Spinal cord (tissue), 9 donors: ENCODE measurements at regions not wholly inside any gene's neighbourhood (a gene's known extent, or its start where the extent isn't known, plus 50 kb on each side); places are given as distances from the start of the nearest gene placed in this dataset.
"Not testable (repeated sequence)": the region's sequence is repeated elsewhere in the genome, so short reads cannot be mapped to it uniquely, and the experiment has no call there.

ENCODE experiments used
- DNase-seq, 6 donors: peaks; one replicate each; pipeline versions ENCODE4 v3.0.0 to v3.0.0-alpha.2; 2013 to 2015; ENCODE audit warnings: low spot score in 6 of 6, low read depth in 4 of 6
- H3K27ac ChIP-seq: one replicate; pipeline ENCODE4 v1.5.1; 2013; ENCODE audit warnings: low read depth, low read length, control low read depth
- H3K27me3 ChIP-seq: one replicate; pipeline ENCODE4 v1.6.1; 2013; ENCODE audit warnings: low read length; ENCODE audit not compliant: control insufficient read depth, insufficient read depth
- H3K36me3 ChIP-seq: one replicate; pipeline ENCODE4 v1.6.1; 2013; ENCODE audit warnings: low read length; ENCODE audit not compliant: control insufficient read depth, insufficient read depth
- H3K4me1 ChIP-seq: one replicate; pipeline ENCODE4 v1.6.1; 2013; ENCODE audit warnings: low read length; ENCODE audit not compliant: control insufficient read depth, insufficient read depth
- H3K4me3 ChIP-seq: one replicate; pipeline ENCODE4 v1.5.1; 2013; ENCODE audit warnings: low read depth, low read length, control low read depth
- H3K9me3 ChIP-seq: one replicate; pipeline ENCODE4 v1.6.1; 2013; ENCODE audit warnings: low read length; ENCODE audit not compliant: control insufficient read depth, insufficient read depth
- WGBS: methylation state at CpG from one replicate; pipeline ENCODE4 v1.1.5; 2013; ENCODE audit warnings: missing lambda C conversion rate; ENCODE audit not compliant: insufficient coverage; 5-methylcytosine and 5-hydroxymethylcytosine counted together
- donor health status: healthy.

DNA sequence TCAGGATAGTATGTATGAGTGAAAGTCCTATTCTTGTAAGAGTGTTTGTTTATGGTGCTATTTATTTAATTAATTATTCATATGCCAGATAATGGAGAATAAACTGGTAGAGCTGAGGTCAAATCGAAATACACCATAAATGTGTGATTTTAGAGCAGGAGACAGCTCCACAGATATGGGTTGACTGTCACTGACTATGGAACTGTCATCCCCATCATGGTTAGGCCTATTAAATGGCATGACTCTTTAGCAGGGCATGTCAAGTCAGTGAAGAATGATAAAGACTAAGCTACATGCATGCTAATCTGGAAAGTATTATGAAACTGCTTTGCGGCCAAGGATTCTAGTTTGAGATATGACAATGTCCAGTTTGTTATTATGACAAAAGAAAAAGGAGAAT lies 658.6 kb downstream of the ISL1 start:
- WGBS: no CpG with 5 or more reads among the region's 2 CpGs
- H3K4me3 ChIP-seq: no peak overlapping the region
- DNase-seq: no peak

GRCh38 chr5:52043137-52043536 lies 659.9 kb downstream of the ISL1 start:
- no peak overlapping the region for H3K4me3 ChIP-seq
- peak in 1 of 6 donors; percentile 13 for DNase-seq
- no peaks in the 10 kb centered on the region for H3K36me3 ChIP-seq
- 100% methylated on average over 1 of the region's 4 CpGs for WGBS
- no peaks in the 10 kb centered on the region for H3K9me3 ChIP-seq
- no peak overlapping the region for H3K27ac ChIP-seq
- H3K27me3 ChIP-seq: no peaks in the 10 kb centered on the region
- H3K4me1 ChIP-seq: no peaks in the 10 kb centered on the region

More for the DNA sequence above, 658.6 kb downstream of the ISL1 start:
- Histone ChIP-seq H3K4me1 (no peaks in the 10 kb centered on the region), H3K27me3 (no peaks in the 10 kb centered on the region), H3K36me3 (no peaks in the 10 kb centered on the region), H3K9me3 (no peaks in the 10 kb centered on the region), H3K27ac (no peak overlapping the region)

DNA sequence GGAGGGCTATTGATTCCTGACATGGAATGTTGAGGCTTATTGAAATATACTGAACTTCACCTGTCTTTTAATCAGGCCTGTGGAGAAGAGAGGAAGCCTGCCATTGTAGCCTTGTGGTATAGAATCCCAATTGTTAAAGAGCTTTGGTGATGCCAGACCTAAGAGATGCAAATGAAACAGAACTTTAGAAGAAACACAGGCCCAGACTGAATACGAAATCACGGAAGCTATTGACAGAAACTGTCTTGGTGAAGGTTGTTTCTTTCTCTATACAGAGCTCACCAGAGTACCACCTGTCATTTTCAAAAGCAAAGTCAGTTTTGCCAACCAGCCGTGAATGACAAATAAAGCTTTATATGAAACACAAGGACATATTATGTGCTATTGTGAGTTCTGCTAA lies 660.3 kb downstream of the ISL1 start:
- Histone ChIP-seq H3K36me3 (no peaks in the 10 kb centered on the region), H3K9me3 (no peaks in the 10 kb centered on the region), H3K4me1 (no peaks in the 10 kb centered on the region), H3K27me3 (no peaks in the 10 kb centered on the region), H3K4me3 (no peak overlapping the region), H3K27ac (no peak overlapping the region)
- no CpG with 5 or more reads among the region's 3 CpGs for WGBS
- peak in 2 of 6 donors; percentile 4 to 16 for DNase-seq

GRCh38 chr5:52051759-52052158 lies 668.5 kb downstream of the ISL1 start:
- WGBS: no CpG with 5 or more reads among the region's 3 CpGs
- DNase-seq: no peak
- H3K9me3 ChIP-seq: no peaks in the 10 kb centered on the region

GRCh38 chr5:52063186-52063585 lies 679.9 kb downstream of the ISL1 start:
- Histone ChIP-seq H3K4me1 (no peaks in the 10 kb centered on the region), H3K4me3 (no peak overlapping the region), H3K27ac (no peak overlapping the region), H3K27me3 (no peaks in the 10 kb centered on the region), H3K36me3 (no peaks in the 10 kb centered on the region), H3K9me3 (no peaks in the 10 kb centered on the region)
- no peak for DNase-seq
- no CpG with 5 or more reads among the region's 4 CpGs for WGBS

More at GRCh38 chr5:52051759-52052158, 668.5 kb downstream of the ISL1 start:
- no peak overlapping the region for H3K4me3 ChIP-seq
- H3K4me1 ChIP-seq: no peaks in the 10 kb centered on the region
- H3K27ac ChIP-seq: no peak overlapping the region
- H3K36me3 ChIP-seq: no peaks in the 10 kb centered on the region
- no peaks in the 10 kb centered on the region for H3K27me3 ChIP-seq

- Histone ChIP-seq H3K27ac (no peak overlapping the region), H3K9me3 (no peaks in the 10 kb centered on the region), H3K27me3 (no peaks in the 10 kb centered on the region), H3K4me1 (no peaks in the 10 kb centered on the region), H3K4me3 (no peak overlapping the region), H3K36me3 (no peaks in the 10 kb centered on the region)
- DNase-seq: no peak
- no CpG with 5 or more reads among the region's 2 CpGs for WGBS
Measured at GRCh38 chr5:52065182-52065581, 681.9 kb downstream of the ISL1 start.

DNA sequence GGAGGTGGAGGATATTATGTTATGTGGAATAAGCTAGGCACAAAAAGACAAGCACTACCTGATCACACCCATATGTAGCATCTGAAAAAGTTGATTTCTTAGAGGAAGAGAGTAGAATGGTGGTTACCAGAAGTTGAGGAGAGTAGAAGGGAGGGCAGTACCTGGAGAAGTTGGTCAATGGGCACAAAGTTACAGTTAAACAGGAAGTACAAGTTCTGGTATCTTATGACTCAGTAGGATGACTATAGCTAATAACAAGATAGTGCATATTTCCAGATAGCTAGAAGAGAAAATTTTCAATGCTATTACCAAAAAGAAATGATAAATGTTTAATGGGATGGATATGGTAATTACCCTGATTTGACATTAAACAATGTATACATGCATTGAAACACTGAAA lies 686.7 kb downstream of the ISL1 start:
- Histone ChIP-seq H3K27ac (no peak overlapping the region), H3K9me3 (no peaks in the 10 kb centered on the region), H3K36me3 (no peaks in the 10 kb centered on the region), H3K4me1 (no peaks in the 10 kb centered on the region), H3K4me3 (no peak overlapping the region), H3K27me3 (no peaks in the 10 kb centered on the region)
- no peak for DNase-seq

DNA sequence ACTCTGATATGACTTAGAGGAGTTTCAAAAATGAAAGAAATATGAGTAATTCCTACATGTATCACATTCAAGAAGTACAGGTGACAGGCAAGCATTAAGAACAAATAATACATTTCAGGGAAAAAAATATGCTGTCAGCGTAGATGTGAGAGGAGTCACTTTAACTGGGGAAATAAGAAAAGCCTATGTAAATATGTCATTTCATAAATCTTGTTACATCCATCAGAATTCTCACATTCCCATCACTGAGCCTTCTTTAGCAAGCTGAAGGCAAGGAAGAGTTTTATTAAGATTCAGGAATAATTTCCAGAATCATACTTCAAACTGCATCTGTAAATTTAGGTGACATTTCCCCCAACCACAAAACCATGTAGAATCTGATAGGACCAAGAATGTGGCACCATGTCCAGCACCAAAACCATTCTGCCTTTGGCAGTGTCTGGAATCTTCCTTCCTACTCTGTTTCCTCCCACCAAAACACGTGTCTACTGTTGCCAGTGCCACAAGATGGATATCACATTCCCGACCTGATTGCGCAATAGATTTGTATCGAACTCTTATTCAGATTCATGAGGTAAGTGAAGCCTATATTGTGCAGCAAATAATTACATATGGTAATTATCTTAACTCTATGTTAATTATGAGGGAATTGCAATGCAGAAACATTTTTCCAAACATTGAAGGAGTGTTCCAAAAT lies 690.9 kb downstream of the ISL1 start:
- no peaks in the 10 kb centered on the region for H3K4me1 ChIP-seq
- H3K36me3 ChIP-seq: no peaks in the 10 kb centered on the region
- H3K9me3 ChIP-seq: no peaks in the 10 kb centered on the region
- DNase-seq: no peak
- no peaks in the 10 kb centered on the region for H3K27me3 ChIP-seq
- WGBS: no CpG with 5 or more reads among the region's 5 CpGs
- H3K27ac ChIP-seq: no peak overlapping the region
- no peak overlapping the region for H3K4me3 ChIP-seq

DNA sequence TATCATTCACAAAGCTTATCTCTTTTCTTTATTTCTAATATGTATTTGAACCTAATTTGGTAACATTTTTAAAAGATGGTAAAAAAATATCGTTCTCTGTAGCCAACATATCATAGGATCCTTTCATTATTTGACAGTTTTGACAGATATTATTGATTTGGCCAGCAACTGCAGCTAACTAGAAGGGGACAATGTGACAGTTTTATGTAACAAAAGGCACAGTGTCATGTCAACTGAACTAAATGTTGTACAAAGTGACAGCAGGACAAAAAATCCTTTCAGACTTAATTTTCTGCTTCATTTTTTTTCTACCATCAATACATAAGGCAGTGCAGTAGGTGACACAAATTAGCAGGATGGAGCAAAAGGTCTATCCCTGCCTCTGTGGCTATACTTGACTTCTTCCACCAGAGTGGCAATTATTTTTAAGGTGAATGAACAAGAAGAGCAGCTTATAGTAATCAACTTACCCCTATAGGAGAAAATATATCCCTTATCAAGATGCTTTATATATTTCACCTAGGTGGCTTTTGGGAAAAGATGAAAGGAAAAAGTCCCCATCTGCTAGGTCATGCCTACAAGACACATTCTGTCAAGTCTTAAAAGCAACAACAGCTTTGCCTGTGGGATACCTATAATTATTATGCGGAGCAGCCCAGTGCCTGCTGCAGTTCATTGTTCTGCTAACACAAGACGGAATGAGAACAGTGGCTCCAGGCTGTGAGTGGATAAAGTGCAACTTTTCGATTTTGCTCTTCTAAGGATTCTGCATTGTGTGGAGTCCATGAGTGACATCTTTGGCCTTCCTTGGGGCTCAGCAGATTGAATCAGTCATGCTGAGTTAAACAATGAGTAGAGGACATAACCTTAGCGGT lies 694.9 kb downstream of the ISL1 start:
- 19% methylated on average over 2 of the region's 5 CpGs for WGBS
- DNase-seq: peak in 2 of 6 donors; percentile 9 to 63
- Histone ChIP-seq H3K27me3 (no peaks in the 10 kb centered on the region), H3K4me3 (no peak overlapping the region), H3K9me3 (no peaks in the 10 kb centered on the region), H3K27ac (no peak overlapping the region), H3K36me3 (no peaks in the 10 kb centered on the region), H3K4me1 (no peaks in the 10 kb centered on the region)

DNA sequence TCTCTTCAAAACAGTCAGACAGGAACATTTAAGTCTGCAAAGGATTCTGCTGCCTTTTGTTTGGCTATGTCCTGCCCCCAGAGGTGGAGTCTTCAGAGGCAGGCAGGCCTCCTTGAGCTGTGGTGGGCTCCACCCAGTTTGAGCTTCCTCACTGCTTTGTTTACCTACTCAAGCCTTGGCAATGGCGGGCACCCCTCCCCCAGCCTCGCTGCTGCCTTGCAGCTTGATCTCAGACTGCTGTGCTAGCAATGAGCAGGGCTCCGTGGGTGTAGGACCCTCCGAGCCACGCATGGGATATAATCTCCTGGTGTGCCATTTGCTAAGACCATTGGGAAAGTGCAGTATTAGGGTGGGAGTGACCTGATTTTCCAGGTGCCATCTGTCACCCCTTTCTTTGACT lies 685.4 kb upstream of the ITGA1 start:
- H3K4me1 ChIP-seq, H3K36me3 ChIP-seq, H3K27me3 ChIP-seq, H3K4me3 ChIP-seq, H3K9me3 ChIP-seq, H3K27ac ChIP-seq, DNase-seq: not testable (repeated sequence)
- WGBS: 88% methylated on average over 1 of the region's 5 CpGs
